ENCODE measurements at regions not wholly inside any gene's neighbourhood (a gene's known extent, or its start where the extent isn't known, plus 50 kb on each side); places are given as distances from the start of the nearest gene placed in this dataset.

DNA sequence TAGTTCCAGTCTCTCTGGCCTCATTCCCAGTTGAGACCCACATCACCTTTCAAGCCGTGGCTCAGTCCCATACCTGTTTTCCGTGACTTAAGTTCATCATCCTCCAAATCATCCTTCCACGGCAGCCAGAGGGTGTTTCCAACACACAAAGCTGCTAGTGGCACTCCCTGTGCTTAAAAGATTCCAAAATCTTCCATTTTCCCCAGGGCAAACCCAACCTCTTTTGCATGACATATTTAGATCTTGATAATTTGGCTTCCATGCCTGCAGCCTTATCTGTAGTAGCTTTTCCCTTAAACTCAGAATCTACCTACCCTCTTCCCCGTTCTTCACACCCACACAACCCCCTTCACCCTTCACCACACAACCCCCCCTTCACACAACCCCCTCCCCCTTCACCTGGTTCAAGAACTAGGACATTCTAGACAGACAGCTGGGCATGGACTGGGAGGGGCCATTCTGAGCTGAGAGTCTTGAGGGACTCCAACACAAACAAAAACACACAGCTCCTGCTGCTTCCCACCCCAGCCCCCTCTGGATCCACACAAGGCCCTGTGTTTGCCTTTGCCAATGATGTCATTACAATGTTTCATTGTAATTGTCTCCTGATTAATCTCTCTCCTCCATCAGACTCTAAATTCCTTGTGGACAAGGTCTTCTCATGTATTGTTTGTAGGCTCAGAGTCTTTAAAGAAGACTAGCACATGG, 268.2 kb downstream of the SH3GL2 start:
- intact Hi-C loops (cut with micrococcal nuclease) = no loop called here

DNA sequence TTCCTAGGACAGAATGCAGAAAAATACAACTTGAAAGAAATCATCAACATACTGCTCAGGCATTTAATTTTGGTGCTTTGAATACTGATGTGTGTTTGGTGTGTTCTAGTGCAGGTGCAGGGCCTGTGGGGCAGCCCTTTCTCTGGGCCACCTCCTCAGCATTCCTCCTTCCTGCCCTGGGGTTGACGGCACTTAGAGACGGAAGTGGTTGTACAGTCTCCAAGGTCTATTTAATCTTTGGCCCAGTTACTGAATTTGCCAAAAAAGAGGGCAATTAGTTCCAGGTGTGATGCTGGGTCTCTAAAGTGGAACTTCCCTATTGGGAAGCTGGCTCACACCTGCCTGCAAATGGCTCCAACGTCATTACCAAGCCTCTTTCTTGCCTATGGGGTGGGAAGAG, 269.0 kb downstream of the SH3GL2 start:
- intact Hi-C loops (cut with micrococcal nuclease) = no loop called here

DNA sequence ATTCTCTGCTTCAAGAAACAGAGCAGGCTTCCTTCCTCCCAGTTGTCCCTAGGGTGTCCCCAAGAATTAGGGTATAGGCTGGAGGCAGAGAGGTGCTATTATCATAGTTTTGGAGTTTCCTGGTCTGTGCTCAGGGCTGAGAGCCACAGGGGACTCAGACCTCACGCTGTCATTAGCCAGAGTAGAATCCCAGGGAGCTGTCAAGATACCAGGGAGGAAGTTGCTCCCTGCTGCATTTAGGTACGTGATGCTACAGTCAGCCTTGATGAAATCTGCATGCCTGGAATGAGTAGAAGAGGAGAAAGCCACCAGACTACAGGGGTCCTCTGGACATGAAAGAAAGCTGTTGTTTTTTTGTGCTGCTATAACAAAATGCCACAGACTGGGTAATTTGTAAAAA, 273.2 kb downstream of the SH3GL2 start:
- intact Hi-C loops (cut with micrococcal nuclease) = loop anchor here (5.0 kb wide), 1 partner anchor 50 kb away; no protein-coding TSS in a partner anchor

DNA sequence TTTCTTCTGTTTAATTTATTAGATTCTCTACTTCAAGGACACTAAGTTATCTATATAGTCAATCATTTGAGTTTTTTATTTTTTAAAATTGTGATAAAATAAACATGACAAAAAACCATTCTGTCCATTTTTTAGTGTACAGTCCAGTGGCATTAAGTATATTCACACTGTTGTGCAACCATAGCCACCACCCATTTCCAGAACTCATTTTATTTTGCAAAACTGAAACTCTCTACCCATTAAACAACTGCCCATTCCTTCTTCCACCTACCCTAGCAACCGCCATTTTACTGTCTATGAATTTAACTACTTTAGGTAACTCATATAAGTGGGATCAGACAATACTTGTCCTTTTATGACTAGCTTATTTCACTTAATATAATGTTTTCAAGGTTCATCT, 275.6 kb downstream of the SH3GL2 start:
- intact Hi-C loops (cut with micrococcal nuclease) = loop anchor here (5.0 kb wide), 1 partner anchor 48 kb away; no protein-coding TSS in a partner anchor

DNA sequence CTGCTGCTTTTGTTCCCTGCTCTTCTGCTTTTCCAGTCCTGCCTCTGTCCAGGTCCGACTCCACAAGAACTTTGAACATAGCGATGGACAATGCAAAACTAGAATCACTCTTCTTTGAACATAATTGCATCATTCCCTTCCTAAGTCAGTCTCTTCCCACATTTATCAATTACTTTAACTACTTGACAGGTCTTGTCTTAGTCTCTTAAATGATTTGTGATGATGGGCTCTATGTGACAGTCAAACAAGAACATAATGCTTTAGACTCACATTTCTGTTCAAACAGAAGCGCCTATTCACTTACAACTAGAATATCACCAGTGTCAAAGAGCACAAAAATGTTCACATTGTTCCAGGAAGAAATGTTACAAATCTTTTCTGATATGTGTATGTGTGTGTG, 278.1 kb downstream of the SH3GL2 start:
- intact Hi-C loops (cut with micrococcal nuclease) = no loop called here

DNA sequence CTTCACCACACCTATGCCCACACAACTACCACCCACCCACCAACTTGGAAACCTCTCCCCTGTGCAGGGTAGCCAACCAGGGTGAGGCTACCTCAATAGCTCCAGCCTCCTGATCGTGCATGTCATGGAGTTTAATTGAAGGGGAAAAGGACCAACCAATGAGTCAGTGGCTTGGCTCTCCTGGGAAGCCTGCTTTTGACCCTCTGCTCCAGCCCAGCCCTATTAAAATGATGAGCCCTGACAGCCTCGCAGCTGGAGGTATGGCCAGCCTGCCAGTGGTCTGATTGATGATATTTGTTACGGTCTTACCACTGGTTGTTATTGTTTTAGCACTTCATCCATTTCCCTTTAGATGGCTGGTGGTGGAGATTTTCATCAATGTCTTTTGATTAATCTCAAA, 280.4 kb downstream of the SH3GL2 start:
- intact Hi-C loops (cut with micrococcal nuclease) = no loop called here

DNA sequence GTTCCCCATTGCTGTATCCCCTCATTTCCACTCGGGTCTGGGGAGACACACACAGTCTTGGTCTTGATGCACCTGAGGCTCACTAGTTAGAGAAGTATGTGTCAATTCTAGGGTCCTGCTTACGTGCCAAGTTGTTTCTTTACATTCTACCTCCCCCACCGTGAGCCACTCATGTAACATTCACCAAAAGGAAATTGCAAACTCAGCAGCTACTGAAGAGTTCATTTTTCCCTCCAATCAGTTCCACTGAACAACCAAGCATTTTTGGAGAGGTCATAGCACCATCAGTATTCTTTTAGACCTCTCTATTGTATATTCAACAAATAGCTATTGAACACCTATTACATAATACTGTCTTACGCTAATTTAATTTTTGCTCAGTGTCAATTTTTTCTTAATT, 281.1 kb downstream of the SH3GL2 start:
- intact Hi-C loops (cut with micrococcal nuclease) = loop anchor here (5.0 kb wide), 1 partner anchor 38 kb away; no protein-coding TSS in a partner anchor

DNA sequence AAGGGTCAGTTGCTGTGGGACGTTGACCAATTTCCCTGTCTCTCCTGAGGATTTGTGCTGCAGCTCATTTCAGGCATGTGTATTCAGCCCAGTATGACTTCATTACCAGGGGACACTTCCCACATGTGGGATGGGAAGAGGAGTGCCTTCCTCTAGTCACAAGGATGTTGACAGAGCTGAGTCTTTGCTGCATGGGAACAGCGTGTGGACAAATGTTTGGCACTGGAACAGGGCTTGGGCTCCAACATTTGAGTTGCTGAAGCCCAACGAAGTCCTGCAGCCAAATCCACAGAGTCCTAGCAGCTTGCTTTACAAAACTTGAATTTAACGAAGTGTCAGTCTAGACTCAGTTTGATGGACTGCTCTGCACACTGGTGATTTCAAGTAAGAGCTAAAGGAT, 283.2 kb downstream of the SH3GL2 start:
- intact Hi-C loops (cut with micrococcal nuclease) = loop anchor here (5.0 kb wide), 1 partner anchor 40 kb away; no protein-coding TSS in a partner anchor

DNA sequence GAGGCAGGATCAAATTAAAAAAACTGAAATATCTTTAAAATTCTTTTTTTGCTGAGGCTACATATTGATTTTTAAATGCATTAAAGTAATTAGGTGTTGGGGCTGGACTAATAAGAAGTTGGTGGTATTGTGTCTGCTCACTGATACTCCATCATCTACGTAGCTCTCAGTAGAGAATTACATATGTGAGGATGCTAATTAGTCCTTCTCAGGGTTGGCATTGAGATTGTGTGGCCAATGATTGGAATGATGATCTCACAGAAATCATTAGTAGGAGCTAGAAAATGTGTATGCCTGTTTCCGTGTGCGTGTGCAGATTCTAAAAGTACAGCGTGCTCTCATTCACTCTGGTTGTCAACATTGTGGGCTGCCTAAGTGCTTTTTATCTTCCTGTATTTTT, 283.8 kb downstream of the SH3GL2 start:
- intact Hi-C loops (cut with micrococcal nuclease) = loop anchor here (5.0 kb wide), 1 partner anchor 40 kb away; no protein-coding TSS in a partner anchor

DNA sequence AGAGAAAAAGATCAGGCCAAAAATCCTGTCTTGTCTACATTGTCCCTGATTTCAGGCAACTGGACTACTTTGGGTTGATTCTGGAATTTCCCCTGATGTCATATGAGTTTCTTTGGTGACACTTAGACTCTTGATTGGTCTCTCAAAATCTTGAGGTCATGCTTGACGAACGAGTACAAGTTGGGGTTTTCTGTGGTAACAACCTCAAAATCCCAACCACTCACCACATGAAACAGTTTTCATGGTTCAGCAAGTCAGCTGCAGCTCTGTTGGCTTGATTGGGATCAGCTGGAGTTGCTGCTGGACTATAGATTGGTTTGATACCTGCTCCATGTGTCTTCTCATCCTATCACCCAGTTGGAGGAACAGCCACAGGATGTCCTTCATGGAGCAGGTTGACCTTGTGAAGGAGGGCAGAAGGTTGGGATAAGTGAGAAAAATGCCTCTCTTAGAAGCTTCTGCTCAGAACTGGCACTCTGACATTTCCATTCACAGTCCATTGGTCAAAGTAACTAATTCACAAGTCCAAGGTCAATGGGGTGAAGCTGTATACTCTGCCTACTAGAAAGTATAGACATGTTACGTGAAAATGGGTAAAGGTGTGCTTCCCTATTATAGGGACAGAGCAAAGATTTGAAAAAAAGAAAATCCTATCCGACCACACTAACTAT, 284.5 kb downstream of the SH3GL2 start:
- intact Hi-C loops (cut with micrococcal nuclease) = loop anchor here (5.0 kb wide), 1 partner anchor 41 kb away; no protein-coding TSS in a partner anchor

DNA sequence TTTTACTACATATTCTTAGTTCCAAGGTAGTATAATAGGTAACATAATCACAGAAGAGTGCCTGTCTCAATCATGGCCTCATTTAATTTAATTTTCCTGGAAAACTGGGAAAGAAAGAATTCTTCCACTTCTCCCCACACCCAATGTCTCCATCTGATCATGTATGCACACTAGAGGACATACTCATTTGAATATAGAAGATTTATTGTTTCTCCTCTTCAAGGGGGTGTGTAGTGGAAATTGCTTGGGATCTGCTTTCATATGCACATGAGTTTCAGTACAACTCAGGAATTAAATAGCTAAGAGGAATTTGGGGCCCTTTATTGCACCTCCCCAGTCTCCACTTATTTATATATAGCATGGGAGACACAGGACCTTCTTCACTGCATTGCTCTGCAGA, 285.1 kb downstream of the SH3GL2 start:
- intact Hi-C loops (cut with micrococcal nuclease) = loop anchor here (5.0 kb wide), 1 partner anchor 42 kb away; no protein-coding TSS in a partner anchor

DNA sequence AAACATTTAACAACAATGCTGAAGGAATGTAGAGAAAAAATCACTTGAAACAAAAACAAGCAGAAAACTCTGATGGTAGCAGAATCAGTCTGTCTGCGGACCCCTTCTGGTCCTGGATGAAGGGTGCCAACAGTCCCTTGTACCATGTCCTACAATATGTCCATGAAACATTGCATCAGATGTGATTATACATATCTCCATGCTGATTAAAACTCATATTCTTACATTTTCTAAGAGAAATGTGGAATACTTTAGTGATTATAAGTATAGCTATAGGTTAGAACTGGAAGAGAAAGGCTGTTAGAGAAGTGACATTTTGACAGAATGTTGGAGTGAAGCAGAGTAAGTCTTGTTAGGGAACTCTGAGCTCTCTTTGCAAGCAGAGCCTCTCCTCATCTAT, 286.1 kb downstream of the SH3GL2 start:
- intact Hi-C loops (cut with micrococcal nuclease) = loop anchor here (5.0 kb wide), 1 partner anchor 43 kb away; no protein-coding TSS in a partner anchor

DNA sequence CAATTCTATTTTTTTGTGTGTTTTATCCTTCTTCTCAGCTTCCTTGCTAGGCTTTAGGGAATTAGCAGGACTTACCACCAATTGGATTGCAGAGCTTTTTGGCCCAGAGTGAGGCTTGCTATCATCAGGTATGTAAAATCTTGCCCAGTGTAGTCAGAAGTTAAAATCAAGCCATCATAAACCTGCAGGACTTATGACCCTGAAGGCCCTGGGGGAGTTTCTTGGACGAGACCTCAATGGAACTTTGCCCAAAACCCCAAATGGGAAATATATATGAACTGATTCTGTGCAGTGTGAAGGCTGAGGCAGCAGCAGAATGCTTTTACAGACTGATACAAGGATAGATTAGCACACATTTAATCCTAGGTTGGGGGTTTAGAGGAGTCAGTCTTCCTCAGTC, 287.0 kb downstream of the SH3GL2 start:
- intact Hi-C loops (cut with micrococcal nuclease) = no loop called here

DNA sequence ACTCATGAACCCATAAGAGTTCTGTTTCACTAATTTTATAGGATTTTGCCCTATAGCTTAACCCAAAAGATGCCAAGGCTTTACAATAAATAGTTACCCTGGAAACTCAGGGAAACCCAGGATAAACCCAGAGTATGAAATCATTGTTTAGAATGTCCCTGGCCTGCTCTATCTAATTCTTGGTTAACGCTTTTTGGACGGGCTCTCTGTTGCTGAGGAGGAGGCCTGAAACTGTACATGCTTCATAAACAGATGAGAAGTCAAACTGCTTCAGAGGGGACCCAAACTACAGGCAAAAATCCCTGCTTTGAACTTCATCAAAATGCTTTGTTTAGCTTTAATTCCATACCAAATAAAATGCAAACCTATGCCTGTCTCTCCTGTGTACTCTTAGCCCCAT, 291.9 kb downstream of the SH3GL2 start:
- intact Hi-C loops (cut with micrococcal nuclease) = no loop called here

DNA sequence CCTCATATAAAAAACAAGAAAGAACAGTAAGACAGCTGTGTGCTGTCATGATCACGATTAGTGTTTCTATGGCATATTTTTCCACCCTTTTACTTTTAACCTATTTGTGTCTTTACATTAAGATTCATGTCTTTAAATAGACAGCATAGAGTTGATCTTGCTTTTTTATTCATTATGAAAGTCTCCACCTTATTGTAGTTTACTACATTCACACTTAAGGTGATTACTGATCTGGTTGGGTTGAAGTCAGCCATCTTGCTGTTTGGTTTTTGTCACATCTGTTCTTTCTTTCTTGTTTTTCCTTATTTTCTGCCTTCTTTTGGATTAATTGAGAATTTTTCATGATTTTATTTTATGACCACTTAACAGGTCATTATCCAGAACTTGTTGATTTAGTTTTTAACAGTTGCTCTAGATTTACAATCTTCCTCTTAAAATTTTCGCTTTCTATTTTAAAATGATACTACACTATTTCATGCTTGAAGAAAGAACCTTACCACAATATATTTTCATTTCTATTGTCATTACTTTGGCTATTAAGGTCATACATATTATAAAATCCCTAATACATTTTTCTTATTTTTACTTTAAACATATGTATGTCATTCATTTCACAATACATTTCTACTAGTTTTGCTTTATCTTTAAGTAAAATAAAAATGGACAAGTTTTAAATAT, 292.5 kb downstream of the SH3GL2 start:
- intact Hi-C loops (cut with micrococcal nuclease) = no loop called here

DNA sequence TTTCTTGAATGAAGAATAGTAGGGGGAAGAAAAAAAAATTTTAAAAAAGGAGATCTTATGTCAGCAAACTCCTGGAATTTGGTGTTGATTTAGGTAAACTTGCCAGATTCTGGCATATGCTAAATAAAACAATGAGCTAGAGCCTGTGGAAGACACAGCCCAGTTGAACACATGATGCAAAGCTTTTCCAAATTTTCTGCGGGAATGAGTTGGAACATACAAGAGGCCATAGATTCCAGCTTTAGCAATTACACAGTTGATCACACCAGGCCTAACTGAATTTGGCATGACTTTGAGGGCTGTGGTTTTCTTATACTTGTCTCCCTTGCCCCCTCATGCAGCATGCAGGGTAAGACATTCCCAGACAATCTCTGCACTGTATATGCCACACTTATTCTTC, 297.0 kb downstream of the SH3GL2 start:
- intact Hi-C loops (cut with micrococcal nuclease) = no loop called here

DNA sequence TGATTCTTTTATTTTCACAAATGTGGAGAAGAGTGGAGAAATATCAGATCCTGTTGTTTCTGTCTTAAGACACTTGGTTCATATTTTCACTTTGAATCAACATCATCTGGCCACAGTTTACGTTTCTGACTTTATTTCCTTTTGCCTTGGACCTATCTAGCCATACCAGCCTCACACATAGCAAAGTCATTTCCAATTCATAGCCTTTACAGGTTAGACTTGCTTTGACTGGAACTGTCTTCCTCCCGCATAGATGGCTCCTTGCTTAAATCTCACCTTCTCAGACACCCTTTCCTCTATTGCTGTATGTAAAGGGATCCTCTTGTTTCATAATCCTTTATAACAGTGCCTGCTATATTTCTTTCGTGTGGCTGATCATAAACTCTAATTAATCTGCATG, 297.8 kb downstream of the SH3GL2 start:
- intact Hi-C loops (cut with micrococcal nuclease) = no loop called here

DNA sequence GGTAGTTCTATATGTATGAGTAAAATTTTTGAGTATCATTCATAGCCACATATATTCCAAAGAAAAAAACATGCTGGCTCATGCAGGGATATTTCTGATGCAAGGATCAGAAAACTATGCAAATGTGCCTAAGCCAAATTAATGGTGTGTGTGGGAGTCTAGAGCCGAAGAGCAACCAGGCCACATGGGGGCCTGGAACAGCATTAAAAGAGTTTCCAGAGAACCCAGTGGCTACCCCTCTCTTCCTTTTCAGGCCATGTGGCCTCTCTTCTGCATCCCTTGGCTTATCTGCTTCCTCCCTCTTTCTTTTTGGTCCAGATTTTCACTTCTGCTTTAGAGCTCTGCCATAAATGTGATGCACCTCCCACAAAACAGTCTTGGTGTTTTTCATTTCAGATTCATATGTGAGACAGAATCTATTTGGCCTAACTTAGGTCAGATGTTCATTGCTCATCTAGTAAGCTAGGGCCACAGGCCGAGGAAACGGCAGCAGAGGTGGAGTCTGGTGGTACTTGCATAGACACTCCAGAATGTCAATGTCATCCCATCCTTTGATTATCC, 300.0 kb downstream of the SH3GL2 start:
- intact Hi-C loops (cut with micrococcal nuclease) = no loop called here

DNA sequence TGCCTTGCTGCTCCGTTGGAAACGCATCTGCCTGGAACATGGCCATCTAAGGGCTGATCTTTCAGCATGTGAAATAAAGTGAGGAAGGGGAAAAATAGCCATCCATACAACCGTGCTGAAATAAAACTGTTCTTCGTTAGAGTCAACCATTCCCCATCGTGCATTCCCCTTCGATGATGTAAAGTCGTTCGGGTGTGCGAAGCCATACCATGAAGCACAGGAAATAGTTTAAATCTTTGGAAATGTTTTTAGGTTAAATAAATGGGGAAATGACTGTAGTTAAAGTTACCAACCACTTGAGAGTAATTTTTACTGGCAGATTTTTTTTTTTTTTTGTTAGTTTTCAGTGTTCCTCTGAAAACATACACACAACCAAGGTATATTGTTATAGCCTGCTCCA, 302.5 kb downstream of the SH3GL2 start:
- intact Hi-C loops (cut with micrococcal nuclease) = no loop called here

DNA sequence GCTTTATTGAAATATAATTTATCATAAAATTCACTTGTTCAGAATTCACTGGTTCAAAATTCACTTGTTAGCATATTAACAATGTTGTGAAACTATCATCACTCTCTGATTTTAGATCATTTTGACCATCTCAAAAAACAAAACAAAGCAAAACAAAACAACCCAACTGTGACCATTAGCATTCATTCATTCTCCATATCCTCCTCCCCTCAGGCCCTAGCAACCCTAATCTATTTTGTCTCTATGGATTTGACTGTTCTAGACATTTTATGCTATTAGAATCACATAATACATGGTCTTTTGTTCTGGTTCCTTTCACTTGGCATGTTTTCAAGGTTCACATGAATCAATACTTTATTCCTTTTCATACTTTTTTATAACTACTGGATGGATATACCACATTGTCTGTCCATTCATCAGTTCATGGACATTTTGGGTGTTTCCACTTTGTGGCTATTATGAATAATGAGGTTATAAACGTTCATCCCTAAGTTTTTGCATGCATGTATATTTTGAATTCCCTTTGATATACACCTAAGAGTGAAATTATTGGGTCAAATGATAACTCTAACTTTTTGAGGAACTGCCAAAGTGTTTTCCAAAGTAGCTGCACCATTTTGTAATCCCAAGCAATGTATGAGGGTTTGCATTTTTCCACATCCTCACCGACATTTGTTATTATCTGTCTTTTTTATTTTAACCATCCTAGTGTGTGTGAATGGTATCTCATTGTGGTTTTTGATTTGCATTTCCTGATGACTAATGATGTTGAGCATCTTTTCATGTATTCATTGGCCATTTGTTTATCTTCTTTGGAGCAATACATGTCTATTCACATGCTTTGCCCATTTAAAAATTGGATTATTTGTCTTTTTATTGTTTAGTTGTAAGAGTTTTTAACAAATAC, 304.1 kb downstream of the SH3GL2 start:
- intact Hi-C loops (cut with micrococcal nuclease) = no loop called here

DNA sequence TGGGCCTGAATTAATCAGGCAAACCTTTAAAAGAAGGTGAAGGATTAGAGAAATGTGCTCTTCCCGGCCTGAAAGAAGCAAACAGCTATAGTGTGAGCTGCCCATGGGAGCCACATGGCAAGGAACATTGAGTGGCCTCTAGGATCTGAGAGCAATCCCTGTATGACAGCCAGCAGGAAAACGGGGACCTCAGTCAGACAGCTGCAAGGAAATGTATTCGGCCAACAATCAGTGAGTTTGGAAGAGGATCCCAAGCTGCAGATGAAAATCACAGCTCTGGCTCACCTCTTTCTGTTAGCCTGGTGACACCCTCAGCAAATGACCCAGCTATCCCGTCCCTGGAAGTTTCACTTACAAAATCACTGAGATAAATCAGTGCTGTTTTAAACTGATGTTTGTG, 309.2 kb downstream of the SH3GL2 start:
- intact Hi-C loops (cut with micrococcal nuclease) = no loop called here
